OCI-LY3 (cell line): ENCODE measurements at regions not wholly inside any gene's neighbourhood (a gene's known extent, or its start where the extent isn't known, plus 50 kb on each side); places are given as distances from the start of the nearest gene placed in this dataset.
"Not testable (repeated sequence)": the region's sequence is repeated elsewhere in the genome, so short reads cannot be mapped to it uniquely, and the experiment has no call there.

Source experiments
- H2AFZ ChIP-seq: fragments of 200-600, 300-600 bp; shearing (Covaris generic); 2 replicates; pipeline ENCODE4 v1.6.0; 2014; ENCODE audit warnings: antibody characterized with exemption, low read depth, low read length
- H3K27ac ChIP-seq: fragments of 200-600, 300-600 bp; sonication (generic); 2 replicates; pipeline ENCODE4 v1.5.1; 2014; ENCODE audit warnings: mild to moderate bottlenecking, low read length, moderate library complexity, mixed read lengths
- H3K27me3 ChIP-seq: fragments of 200-600, 300-600 bp; sonication (generic); 2 replicates; pipeline ENCODE4 v1.6.1; 2014; ENCODE audit warnings: low read depth, low read length, mixed read lengths
- H3K36me3 ChIP-seq: fragments of 200-600, 300-600 bp; sonication (generic); replicated peaks from 2 replicates; pipeline ENCODE3; 2014; ENCODE audit warnings: low read depth, low read length, mixed read lengths
- H3K4me1 ChIP-seq: fragments of 300-600, 200-600 bp; sonication (generic); 2 replicates; pipeline ENCODE4 v1.6.1; 2014; ENCODE audit warnings: low read length, mixed read lengths
- H3K4me2 ChIP-seq: fragments of 200-600, 300-600 bp; sonication (generic); 2 replicates; pipeline ENCODE4 v1.6.1; 2014; ENCODE audit warnings: low read length, mixed read lengths
- H3K4me3 ChIP-seq: fragments of 300-600, 200-600 bp; sonication (generic); 2 replicates; pipeline ENCODE4 v1.5.1; 2014; ENCODE audit warnings: antibody characterized with exemption, mild to moderate bottlenecking, low read length, moderate library complexity
- H3K79me2 ChIP-seq: fragments of 300-600, 200-600 bp; shearing (Covaris generic); 2 replicates; pipeline ENCODE4 v1.6.1; 2014; ENCODE audit warnings: mild to moderate bottlenecking, low read length, mixed read lengths
- H3K9ac ChIP-seq: fragments of 300-600, 200-600 bp; shearing (Covaris generic); 2 replicates; pipeline ENCODE4 v1.6.0; 2014; ENCODE audit warnings: mild to moderate bottlenecking, low read length, moderate library complexity
- H3K9me3 ChIP-seq: fragments of 200-600, 300-600 bp; shearing (Covaris generic); 2 replicates; pipeline ENCODE4 v1.6.1; 2014; ENCODE audit warnings: low read length, mixed read lengths; ENCODE audit not compliant: insufficient read depth
- H4K20me1 ChIP-seq: fragments of 200-600, 300-600 bp; sonication (generic); 2 replicates; pipeline ENCODE4 v1.6.1; 2016; ENCODE audit warnings: low read length, mixed read lengths; ENCODE audit not compliant: insufficient read depth
- EZH2phosphoT487 ChIP-seq: fragments of 200-600 bp; shearing (Covaris generic); IDR thresholded peaks from 2 replicates; pipeline ENCODE4 v1.6.1; 2018; ENCODE audit warnings: antibody characterized with exemption, mixed run types, low read depth
- TF ChIP-seq, protein P1 (sequence below): fragments of 200-600, 300-600 bp; sonication (generic); IDR thresholded peaks from 2 replicates; pipeline ENCODE4 v1.5.1; 2014; ENCODE audit warnings: antibody characterized with exemption, low read length, low read depth

GRCh38 chr9:73280113-73280512, 128.4 kb downstream of the ANXA1 start:
- Histone ChIP-seq H3K4me2 (no peak overlapping the region), H4K20me1 (no peaks in the 10 kb centered on the region), H3K4me1 (peaks cover 9% of the 10 kb centered on the region), H3K4me3 (no peak overlapping the region), H2AFZ (no peak overlapping the region), H3K9me3 (no peaks in the 10 kb centered on the region), H3K79me2 (no peaks in the 10 kb centered on the region), H3K27ac (no peak overlapping the region), H3K9ac (no peak overlapping the region), H3K36me3 (no peaks in the 10 kb centered on the region), H3K27me3 (no peaks in the 10 kb centered on the region)
- no peak for TF ChIP-seq EZH2phosphoT487
- TF ChIP-seq, protein P1, sequence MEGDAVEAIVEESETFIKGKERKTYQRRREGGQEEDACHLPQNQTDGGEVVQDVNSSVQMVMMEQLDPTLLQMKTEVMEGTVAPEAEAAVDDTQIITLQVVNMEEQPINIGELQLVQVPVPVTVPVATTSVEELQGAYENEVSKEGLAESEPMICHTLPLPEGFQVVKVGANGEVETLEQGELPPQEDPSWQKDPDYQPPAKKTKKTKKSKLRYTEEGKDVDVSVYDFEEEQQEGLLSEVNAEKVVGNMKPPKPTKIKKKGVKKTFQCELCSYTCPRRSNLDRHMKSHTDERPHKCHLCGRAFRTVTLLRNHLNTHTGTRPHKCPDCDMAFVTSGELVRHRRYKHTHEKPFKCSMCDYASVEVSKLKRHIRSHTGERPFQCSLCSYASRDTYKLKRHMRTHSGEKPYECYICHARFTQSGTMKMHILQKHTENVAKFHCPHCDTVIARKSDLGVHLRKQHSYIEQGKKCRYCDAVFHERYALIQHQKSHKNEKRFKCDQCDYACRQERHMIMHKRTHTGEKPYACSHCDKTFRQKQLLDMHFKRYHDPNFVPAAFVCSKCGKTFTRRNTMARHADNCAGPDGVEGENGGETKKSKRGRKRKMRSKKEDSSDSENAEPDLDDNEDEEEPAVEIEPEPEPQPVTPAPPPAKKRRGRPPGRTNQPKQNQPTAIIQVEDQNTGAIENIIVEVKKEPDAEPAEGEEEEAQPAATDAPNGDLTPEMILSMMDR = no peak

- no peak overlapping the region for H2AFZ ChIP-seq
- H3K36me3 ChIP-seq = no peaks in the 10 kb centered on the region
- H3K9ac ChIP-seq = no peak overlapping the region
Observed at GRCh38 chr9:73284377-73284776, 132.7 kb downstream of the ANXA1 start.

DNA sequence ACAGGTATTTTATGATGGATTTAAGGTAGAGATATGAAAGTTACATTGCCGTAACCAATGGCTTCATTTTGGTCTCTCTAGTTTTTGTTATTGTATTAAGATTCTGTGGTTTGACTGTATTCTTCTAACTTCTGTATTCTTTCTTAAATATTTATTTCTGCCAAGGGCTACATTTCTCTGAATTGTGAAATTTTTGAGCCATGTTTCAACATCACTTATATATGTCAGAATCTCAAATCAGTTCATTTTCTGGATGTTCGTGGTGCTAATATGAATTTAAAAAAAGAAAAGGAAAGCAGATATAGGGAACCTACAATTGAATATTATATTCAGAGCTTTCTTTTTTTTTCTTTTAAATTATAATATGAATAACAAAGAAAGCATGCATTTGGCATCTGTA, 142.7 kb downstream of the ANXA1 start:
- no peak overlapping the region for H2AFZ ChIP-seq
- H3K4me2 ChIP-seq = no peak overlapping the region
- no peaks in the 10 kb centered on the region for H3K79me2 ChIP-seq
- H3K9ac ChIP-seq = no peak overlapping the region
- TF ChIP-seq, protein P1 = no peak
- H3K36me3 ChIP-seq = no peaks in the 10 kb centered on the region
- no peaks in the 10 kb centered on the region for H3K9me3 ChIP-seq
- H3K27ac ChIP-seq = no peak overlapping the region
- no peaks in the 10 kb centered on the region for H3K4me1 ChIP-seq
- H4K20me1 ChIP-seq = no peaks in the 10 kb centered on the region
- no peaks in the 10 kb centered on the region for H3K27me3 ChIP-seq
- no peak overlapping the region for H3K4me3 ChIP-seq

More at GRCh38 chr9:73284377-73284776, 132.7 kb downstream of the ANXA1 start:
- TF ChIP-seq EZH2phosphoT487 = no peak
- TF ChIP-seq, protein P1 = no peak
- Histone ChIP-seq H3K27me3 (no peaks in the 10 kb centered on the region), H3K79me2 (no peaks in the 10 kb centered on the region), H3K27ac (no peak overlapping the region), H4K20me1 (no peaks in the 10 kb centered on the region), H3K4me2 (no peak overlapping the region), H3K4me3 (no peak overlapping the region), H3K4me1 (no peaks in the 10 kb centered on the region), H3K9me3 (no peaks in the 10 kb centered on the region)

- no peaks in the 10 kb centered on the region for H3K27me3 ChIP-seq
- no peak overlapping the region for H3K9ac ChIP-seq
- H3K4me1 ChIP-seq = no peaks in the 10 kb centered on the region
- H3K4me3 ChIP-seq = no peak overlapping the region
- H2AFZ ChIP-seq = no peak overlapping the region
- TF ChIP-seq EZH2phosphoT487 = no peak
- H3K79me2 ChIP-seq = no peaks in the 10 kb centered on the region
- no peaks in the 10 kb centered on the region for H4K20me1 ChIP-seq
- no peaks in the 10 kb centered on the region for H3K36me3 ChIP-seq
- no peak overlapping the region for H3K27ac ChIP-seq
- no peaks in the 10 kb centered on the region for H3K9me3 ChIP-seq
- H3K4me2 ChIP-seq = no peak overlapping the region
Observed at GRCh38 chr9:73325983-73326382, 174.3 kb downstream of the ANXA1 start.

DNA sequence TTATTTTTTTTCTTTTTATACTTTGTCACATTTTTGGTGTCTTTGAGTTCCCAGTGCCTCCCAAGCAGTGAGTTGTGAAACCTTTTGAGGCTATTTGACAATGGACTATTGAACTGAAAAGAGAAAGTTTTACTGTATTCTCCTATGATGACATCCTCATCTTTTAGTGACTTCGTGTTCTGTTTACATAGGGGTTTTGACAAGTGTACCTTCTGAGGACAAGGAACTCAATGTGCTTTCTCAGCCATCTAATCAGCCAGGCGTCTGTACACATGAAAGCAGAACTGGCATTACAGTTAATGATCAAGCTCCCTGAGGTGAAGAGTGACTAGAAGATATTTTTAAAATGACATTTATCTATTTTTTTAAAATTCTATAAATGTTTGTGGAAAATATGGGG, 175.5 kb downstream of the ANXA1 start:
- Histone ChIP-seq H3K9me3 (no peaks in the 10 kb centered on the region), H3K4me1 (no peaks in the 10 kb centered on the region), H3K4me2 (no peak overlapping the region), H3K9ac (no peak overlapping the region), H3K36me3 (no peaks in the 10 kb centered on the region), H4K20me1 (no peaks in the 10 kb centered on the region), H3K79me2 (no peaks in the 10 kb centered on the region), H3K27ac (no peak overlapping the region), H3K4me3 (no peak overlapping the region), H3K27me3 (no peaks in the 10 kb centered on the region), H2AFZ (no peak overlapping the region)
- TF ChIP-seq, protein P1 = no peak
- TF ChIP-seq EZH2phosphoT487 = no peak

GRCh38 chr9:73337182-73337581, 185.5 kb downstream of the ANXA1 start:
- H3K4me3 ChIP-seq, H3K4me1 ChIP-seq, H3K4me2 ChIP-seq, H3K9me3 ChIP-seq, H3K79me2 ChIP-seq, H3K27me3 ChIP-seq, H3K27ac ChIP-seq, H3K36me3 ChIP-seq, H4K20me1 ChIP-seq, H3K9ac ChIP-seq, H2AFZ ChIP-seq: not testable (repeated sequence)
